SKM-1 (cell line): ENCODE measurements at regions not wholly inside any gene's neighbourhood (a gene's known extent, or its start where the extent isn't known, plus 50 kb on each side); places are given as distances from the start of the nearest gene placed in this dataset.
A peak's percentile ranks its signal among the peaks of the same experiment; 100 is the strongest.
"Not testable (repeated sequence)": the region's sequence is repeated elsewhere in the genome, so short reads cannot be mapped to it uniquely, and the experiment has no call there.

Experiments used
- DNase-seq: peaks from one replicate; lab custom pipeline; 2025; ENCODE audit not compliant: unreplicated experiment; lab: John Stamatoyannopoulos, UW

GRCh38 chr11:38900211-38900610, 2302.2 kb upstream of the RAG2 start:
- no peak for DNase-seq

- DNase-seq = not testable (repeated sequence)
Measured at GRCh38 chr11:38894201-38894600, 2296.2 kb upstream of the RAG2 start.

- DNase-seq = no peak
Measured at GRCh38 chr11:38884145-38884865, 2286.3 kb upstream of the RAG2 start.

GRCh38 chr11:38867338-38867737, 2269.3 kb upstream of the RAG2 start:
- DNase-seq = no peak

DNA sequence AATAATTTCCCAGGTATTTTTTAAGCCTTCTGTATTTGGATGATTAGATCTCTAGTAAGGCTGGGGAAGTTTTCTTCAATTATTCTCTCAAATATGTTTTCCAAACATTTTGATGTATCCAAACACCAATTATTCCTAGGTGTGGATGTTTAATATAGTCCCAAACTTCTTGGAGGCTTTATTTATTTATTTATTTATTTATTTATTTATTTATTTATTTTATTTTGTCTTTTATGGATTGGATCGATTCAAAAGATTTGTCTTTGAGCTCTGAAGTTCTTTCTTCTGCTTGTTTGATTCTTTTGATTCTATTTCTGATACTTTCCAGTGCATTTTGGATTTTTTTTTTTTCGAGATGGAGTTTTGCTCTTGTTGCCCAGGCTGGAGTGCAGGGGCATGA, 2267.9 kb upstream of the RAG2 start:
- DNase-seq = no peak

- no peak for DNase-seq
Measured at GRCh38 chr11:38842991-38843390, 2245.0 kb upstream of the RAG2 start.

- DNase-seq = no peak
Measured at GRCh38 chr11:38839071-38839470, 2241.0 kb upstream of the RAG2 start.

DNA sequence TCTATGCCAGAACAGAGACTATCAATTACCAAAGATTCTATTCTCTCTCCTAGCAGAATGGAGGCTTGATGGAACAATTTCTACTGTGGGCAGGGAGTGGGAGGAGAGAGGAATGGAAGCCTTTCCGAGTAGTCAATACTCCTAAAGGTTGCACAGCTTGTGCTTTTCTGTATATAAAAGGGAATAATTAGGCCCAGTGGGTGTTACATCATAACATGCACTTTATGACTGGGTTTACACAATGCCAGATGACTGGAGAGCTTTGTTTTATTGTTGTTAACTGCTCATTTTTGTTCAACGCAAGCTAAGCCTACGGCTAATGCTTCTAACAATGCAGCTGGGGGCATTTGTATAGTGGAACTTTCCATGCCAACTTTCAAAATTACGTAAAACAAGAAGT, 2237.9 kb upstream of the RAG2 start:
- DNase-seq = no peak

- no peak for DNase-seq
Measured at GRCh38 chr11:38824573-38824972, 2226.5 kb upstream of the RAG2 start.

DNA sequence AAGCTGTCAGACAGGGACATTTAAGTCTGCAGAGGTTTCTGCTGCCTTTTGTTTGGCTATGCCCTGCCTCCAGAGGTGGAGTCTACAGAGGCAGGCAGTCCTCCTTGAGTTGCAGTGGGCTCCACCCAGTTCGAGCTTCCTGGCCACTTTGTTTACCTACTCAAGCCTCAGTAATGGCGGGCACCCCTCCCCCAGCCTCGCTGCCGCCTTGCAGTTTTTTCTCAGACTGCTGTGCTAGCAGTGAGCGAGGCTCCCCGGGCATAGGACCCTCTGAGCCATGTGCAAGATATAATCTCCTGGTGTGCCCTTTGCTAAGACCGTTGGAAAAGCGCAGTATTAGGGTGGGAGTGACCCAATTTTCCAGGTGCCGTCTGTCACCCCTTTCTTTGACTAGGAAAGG, 2223.8 kb upstream of the RAG2 start:
- DNase-seq = not testable (repeated sequence)

GRCh38 chr11:38819981-38820380, 2221.9 kb upstream of the RAG2 start:
- no peak for DNase-seq

DNA sequence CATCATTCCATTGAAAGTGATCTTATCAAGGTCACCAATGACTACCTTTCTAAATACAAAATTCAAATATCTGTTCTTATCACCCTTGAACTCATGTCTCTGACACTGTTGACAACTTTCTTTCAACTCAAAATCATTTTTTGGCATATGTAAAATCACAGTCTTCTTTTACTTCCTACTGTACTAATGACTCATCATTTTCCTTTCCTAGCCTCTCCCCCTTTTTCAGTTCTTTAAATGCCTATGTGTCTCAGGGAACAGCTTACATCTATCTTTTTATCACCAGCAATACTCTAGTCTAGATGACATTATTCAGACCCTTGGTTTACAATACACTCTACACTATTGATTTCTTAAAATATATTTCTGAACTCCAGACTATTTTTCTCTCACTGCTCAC, 2220.7 kb upstream of the RAG2 start:
- no peak for DNase-seq

- no peak for DNase-seq
Measured at GRCh38 chr11:38814670-38815069, 2216.6 kb upstream of the RAG2 start.

DNA sequence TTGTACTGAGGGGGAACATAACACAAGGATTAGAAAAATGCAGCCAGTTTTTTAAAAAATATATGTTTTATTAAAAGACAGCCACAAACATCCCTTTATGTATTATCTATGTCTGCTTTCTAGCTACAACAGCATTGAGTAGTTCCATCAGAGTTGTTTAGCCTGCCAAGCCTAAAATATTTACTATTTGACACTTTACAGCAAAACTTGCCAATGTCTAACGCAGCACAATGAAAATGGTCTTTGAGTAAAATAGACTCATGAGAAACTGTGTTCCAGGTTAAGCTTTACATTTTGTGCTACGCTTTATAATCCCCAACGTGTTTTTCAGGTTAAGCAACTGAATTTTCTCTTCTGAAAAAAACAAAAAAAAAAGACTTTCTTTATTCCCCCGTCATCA, 2211.5 kb upstream of the RAG2 start:
- no peak for DNase-seq

GRCh38 chr11:38796281-38796680, 2198.2 kb upstream of the RAG2 start:
- DNase-seq = no peak

GRCh38 chr11:38795027-38795426, 2197.0 kb upstream of the RAG2 start:
- DNase-seq = no peak

GRCh38 chr11:38791346-38791961, 2193.4 kb upstream of the RAG2 start:
- DNase-seq = peak; percentile 46

DNA sequence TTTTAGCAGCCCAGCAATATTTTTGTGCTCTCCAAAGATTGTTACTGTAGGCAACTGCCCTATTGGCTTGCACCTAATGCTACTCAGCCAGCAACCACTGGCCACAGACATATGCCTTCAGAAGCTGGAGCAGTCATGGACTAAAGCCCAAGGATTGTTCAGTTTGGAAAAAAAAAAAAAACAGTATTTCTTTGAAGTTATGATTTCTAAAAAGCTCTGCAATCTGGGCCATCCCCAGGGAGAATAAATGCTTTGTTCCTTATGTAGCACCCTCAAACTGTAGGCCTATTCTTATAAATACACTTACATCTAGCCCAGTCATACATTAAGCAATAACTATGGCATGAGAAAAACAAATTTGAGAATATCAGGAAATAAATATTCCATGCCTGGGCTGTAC, 2190.5 kb upstream of the RAG2 start:
- no peak for DNase-seq

GRCh38 chr11:38784164-38784563, 2186.1 kb upstream of the RAG2 start:
- no peak for DNase-seq

- no peak for DNase-seq
Measured at GRCh38 chr11:38766796-38767195, 2168.8 kb upstream of the RAG2 start.

- no peak for DNase-seq
Measured at GRCh38 chr11:38759394-38759793, 2161.4 kb upstream of the RAG2 start.

- DNase-seq = no peak
Measured at GRCh38 chr11:38756537-38756936, 2158.5 kb upstream of the RAG2 start.

- DNase-seq = no peak
Measured at GRCh38 chr11:38751421-38751820, 2153.4 kb upstream of the RAG2 start.
